MCF 10A (cell line): ENCODE measurements at regions not wholly inside any gene's neighbourhood (a gene's known extent, or its start where the extent isn't known, plus 50 kb on each side); places are given as distances from the start of the nearest gene placed in this dataset.

Experiments used
- BruUV-seq: library from RNA; stranded (reverse); fragments of 400-500 nt; replicated peaks from 2 replicates; lab custom pipeline; 2021; lab: Mats Ljungman, UMichigan
- CTCF ChIA-PET: fragments of 300-600 bp; sonication (Branson Sonifier 250); formaldehyde crosslinking; extraction: SDS; loops from one replicate; lab custom pipeline; 2021; ENCODE audit warnings: antibody characterized with exemption, inconsistent platforms; lab: Yijun Ruan, JAX
- POLR2A ChIA-PET: fragments of 300-600, 350-650 bp; sonication (Branson Sonifier 250); formaldehyde crosslinking; extraction: SDS; loops from one replicate; lab custom pipeline; 2020; ENCODE audit warnings: antibody characterized with exemption, inconsistent platforms; lab: Yijun Ruan, JAX
- DNase-seq: peaks from one replicate; pipeline ENCODE4 v3.0.0-alpha.2; 2018; ENCODE audit not compliant: unreplicated experiment
- H3K27ac Mint-ChIP-seq: one replicate; pipeline ENCODE4 v1.8.0; 2022; ENCODE audit warnings: mild to moderate bottlenecking, low read depth, mixed read lengths; ENCODE audit not compliant: unreplicated experiment
- H3K27me3 Mint-ChIP-seq: one replicate; pipeline ENCODE4 v1.8.0; 2022; ENCODE audit warnings: mixed read lengths; ENCODE audit not compliant: insufficient read depth, unreplicated experiment
- H3K36me3 Mint-ChIP-seq: one replicate; pipeline ENCODE4 v1.8.0; 2022; ENCODE audit warnings: mild to moderate bottlenecking, moderate library complexity, mixed read lengths; ENCODE audit not compliant: insufficient read depth, unreplicated experiment
- H3K4me1 Mint-ChIP-seq: one replicate; pipeline ENCODE4 v1.8.0; 2022; ENCODE audit warnings: mixed read lengths; ENCODE audit not compliant: insufficient read depth, unreplicated experiment
- H3K4me3 Mint-ChIP-seq: one replicate; pipeline ENCODE4 v1.8.0; 2022; ENCODE audit warnings: mild to moderate bottlenecking, moderate library complexity, mixed read lengths; ENCODE audit not compliant: unreplicated experiment
- H3K9me3 Mint-ChIP-seq: one replicate; pipeline ENCODE4 v1.8.0; 2022; ENCODE audit warnings: mixed read lengths; ENCODE audit not compliant: unreplicated experiment
- intact Hi-C: fragments of 100-400 bp; cut with micrococcal nuclease; formaldehyde crosslinking; loops from 2 replicates; pipeline ENCODE4 v1.14.1; 2022
- TF ChIP-seq, protein P1 (sequence below): fragments of 200-600 bp; IDR thresholded peaks from one replicate; pipeline ENCODE4 v1.8.0; 2022; ENCODE audit warnings: antibody characterized with exemption, mild to moderate bottlenecking; ENCODE audit not compliant: unreplicated experiment

DNA sequence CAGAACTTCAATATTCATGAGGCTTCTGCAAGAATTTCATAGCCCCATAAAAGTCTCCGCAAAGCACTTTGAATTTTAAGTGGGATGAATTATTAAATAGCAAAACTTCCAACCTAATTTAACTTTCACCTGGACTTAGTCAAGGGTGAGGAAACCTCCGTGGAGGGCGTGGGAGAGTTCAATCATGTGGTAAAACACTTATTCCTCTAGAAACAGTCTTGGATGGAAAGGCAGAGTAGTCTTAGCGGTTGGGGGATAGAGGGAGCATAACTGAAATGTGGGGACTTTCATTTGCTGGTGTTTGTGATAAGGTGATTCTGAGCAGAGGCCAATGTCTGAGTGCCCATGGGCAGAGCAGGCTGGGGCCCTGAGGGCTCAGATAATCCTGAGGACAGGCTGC is 241.9 kb downstream of the IRX1 start:
- no peaks in the 10 kb centered on the region for H3K36me3 Mint-ChIP-seq
- BruUV-seq = no TSS peak
- no peak overlapping the region for H3K27ac Mint-ChIP-seq
- H3K27me3 Mint-ChIP-seq = no peaks in the 10 kb centered on the region
- CTCF ChIA-PET = interaction anchor here (0.6 kb wide), 1 partner anchor 863 kb away, joined by 3 read pairs; no protein-coding TSS in a partner anchor
- peaks cover 2% of the 10 kb centered on the region for H3K9me3 Mint-ChIP-seq
- H3K4me1 Mint-ChIP-seq = no peaks in the 10 kb centered on the region
- intact Hi-C loops = no loop called here
- no peak for DNase-seq
- H3K4me3 Mint-ChIP-seq = no peak overlapping the region
- POLR2A ChIA-PET = interaction anchor here (0.8 kb wide), 1 partner anchor 46 kb away, joined by 3 read pairs; no protein-coding TSS in a partner anchor
- TF ChIP-seq, protein P1, sequence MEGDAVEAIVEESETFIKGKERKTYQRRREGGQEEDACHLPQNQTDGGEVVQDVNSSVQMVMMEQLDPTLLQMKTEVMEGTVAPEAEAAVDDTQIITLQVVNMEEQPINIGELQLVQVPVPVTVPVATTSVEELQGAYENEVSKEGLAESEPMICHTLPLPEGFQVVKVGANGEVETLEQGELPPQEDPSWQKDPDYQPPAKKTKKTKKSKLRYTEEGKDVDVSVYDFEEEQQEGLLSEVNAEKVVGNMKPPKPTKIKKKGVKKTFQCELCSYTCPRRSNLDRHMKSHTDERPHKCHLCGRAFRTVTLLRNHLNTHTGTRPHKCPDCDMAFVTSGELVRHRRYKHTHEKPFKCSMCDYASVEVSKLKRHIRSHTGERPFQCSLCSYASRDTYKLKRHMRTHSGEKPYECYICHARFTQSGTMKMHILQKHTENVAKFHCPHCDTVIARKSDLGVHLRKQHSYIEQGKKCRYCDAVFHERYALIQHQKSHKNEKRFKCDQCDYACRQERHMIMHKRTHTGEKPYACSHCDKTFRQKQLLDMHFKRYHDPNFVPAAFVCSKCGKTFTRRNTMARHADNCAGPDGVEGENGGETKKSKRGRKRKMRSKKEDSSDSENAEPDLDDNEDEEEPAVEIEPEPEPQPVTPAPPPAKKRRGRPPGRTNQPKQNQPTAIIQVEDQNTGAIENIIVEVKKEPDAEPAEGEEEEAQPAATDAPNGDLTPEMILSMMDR = no peak

DNA sequence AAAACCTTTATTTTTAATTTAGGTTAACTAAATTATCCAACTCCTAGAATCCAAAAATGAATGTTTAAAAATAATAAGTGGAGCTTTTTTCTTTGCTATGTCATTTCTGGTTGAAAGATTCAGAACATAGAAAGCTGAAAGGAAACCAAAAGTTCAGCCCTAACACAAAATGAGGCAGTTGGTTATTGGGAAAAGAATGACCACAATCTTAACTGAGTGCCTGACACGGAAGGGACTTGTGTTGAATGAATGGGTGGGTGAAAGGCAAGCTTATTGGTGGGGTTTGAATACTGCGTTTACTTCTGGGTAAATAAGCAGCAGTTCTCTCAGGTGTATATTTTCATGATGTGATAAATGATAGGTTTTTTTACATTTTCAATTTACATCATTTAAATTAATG is 243.5 kb downstream of the IRX1 start:
- no peak overlapping the region for H3K27ac Mint-ChIP-seq
- no peaks in the 10 kb centered on the region for H3K36me3 Mint-ChIP-seq
- no peaks in the 10 kb centered on the region for H3K27me3 Mint-ChIP-seq
- intact Hi-C loops = no loop called here
- TF ChIP-seq, protein P1 = no peak
- H3K9me3 Mint-ChIP-seq = no peaks in the 10 kb centered on the region
- CTCF ChIA-PET = interaction anchor here (0.7 kb wide), 1 partner anchor 738 kb away, joined by 4 read pairs; no protein-coding TSS in a partner anchor
- no TSS peak for BruUV-seq
- no peak for DNase-seq
- POLR2A ChIA-PET = no interaction called here
- H3K4me3 Mint-ChIP-seq = no peak overlapping the region
- H3K4me1 Mint-ChIP-seq = no peaks in the 10 kb centered on the region

DNA sequence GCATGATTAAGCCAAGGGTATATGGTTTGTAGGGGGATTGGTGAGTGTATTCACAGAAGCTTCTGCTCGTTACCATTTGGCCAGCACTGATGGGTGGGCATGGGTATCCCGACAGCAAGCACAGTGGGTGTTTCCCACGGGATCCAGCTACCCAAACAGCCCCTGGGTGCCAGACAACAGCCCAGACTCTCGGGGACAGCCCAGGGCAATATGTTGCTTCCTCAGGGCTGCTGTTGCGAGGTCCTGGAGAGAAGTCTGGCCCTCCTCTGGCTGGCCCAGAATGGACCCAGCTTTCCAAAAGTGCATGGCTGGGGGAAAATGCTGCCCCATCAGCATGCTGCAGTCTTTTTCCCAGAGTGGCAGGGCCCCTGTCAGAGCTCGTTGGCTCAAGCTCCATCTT is 247.0 kb downstream of the IRX1 start:
- H3K9me3 Mint-ChIP-seq = peaks cover 8% of the 10 kb centered on the region
- no peak overlapping the region for H3K27ac Mint-ChIP-seq
- no peaks in the 10 kb centered on the region for H3K27me3 Mint-ChIP-seq
- ChIA-PET CTCF (no interaction called here), POLR2A (interaction anchor here (0.6 kb wide), 1 partner anchor 72 kb away, joined by 3 read pairs; no protein-coding TSS in a partner anchor)
- no peak for DNase-seq
- no peak overlapping the region for H3K4me3 Mint-ChIP-seq
- TF ChIP-seq, protein P1 = no peak
- BruUV-seq = no TSS peak
- intact Hi-C loops = no loop called here
- no peaks in the 10 kb centered on the region for H3K36me3 Mint-ChIP-seq
- H3K4me1 Mint-ChIP-seq = peaks cover 4% of the 10 kb centered on the region

DNA sequence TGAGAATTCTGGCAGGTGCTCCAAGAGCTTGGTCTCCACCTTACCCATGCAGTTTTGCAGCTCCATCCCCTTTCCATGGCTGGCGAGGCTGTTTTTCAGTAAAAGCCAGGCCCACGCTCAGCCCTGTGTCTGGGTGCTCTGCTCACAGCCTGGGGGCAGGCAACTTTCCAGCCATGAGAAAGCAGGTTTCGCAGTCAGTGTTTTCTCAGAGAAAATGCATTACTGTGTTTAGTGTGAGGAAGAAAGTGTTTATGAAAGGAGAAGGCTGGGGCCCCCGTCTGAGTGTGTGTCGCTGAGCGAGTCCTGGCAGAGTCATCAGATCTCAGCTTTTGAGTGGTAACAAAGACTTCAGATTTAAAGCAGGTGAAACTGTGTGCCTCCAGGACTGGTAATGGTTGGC is 248.1 kb downstream of the IRX1 start:
- Mint-ChIP-seq H3K4me3 (no peak overlapping the region), H3K36me3 (no peaks in the 10 kb centered on the region), H3K27me3 (no peaks in the 10 kb centered on the region), H3K27ac (no peak overlapping the region), H3K4me1 (peaks cover 4% of the 10 kb centered on the region), H3K9me3 (peaks cover 8% of the 10 kb centered on the region)
- CTCF ChIA-PET = interaction anchor here (0.6 kb wide), 1 partner anchor 1168 kb away, joined by 4 read pairs; no protein-coding TSS in a partner anchor
- TF ChIP-seq, protein P1 = no peak
- no TSS peak for BruUV-seq
- POLR2A ChIA-PET = interaction anchor here (1.0 kb wide), 1 partner anchor 9 kb away, joined by 3 read pairs; no protein-coding TSS in a partner anchor
- intact Hi-C loops = no loop called here
- no peak for DNase-seq
